ENCODE measurements at regions not wholly inside any gene's neighbourhood (a gene's known extent, or its start where the extent isn't known, plus 50 kb on each side); places are given as distances from the start of the nearest gene placed in this dataset.

DNA sequence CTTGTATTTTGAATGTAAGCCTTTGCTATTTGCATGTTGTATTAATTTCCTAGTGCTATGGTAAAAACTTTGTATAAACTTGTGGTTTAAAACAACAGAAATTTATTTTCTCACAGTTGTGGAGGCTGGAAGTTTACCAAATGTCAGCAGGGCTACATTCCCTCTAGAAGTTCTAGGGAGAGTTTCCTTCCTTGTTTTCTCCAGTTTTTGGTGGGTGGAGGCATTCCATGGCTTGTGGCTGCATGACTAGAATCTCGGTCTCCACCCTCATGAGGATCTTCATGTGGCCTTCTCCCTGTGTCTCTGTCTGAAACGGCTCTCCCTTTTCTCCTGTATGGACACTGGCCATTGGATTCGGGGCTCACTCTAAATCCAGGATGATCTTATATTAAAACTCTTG lies 482.2 kb upstream of the GOT2 start:
- H4K20me1 ChIP-seq (ENCODE audit: control insufficient read depth, insufficient read depth, low read depth, low read length) = no peaks in the 10 kb centered on the region
- H3K4me1 ChIP-seq (ENCODE audit: control insufficient read depth, low read length) = no peaks in the 10 kb centered on the region
- no peaks in the 10 kb centered on the region for H3K27me3 ChIP-seq (ENCODE audit: control insufficient read depth, low read length)
- H3K9me3 ChIP-seq (ENCODE audit: control insufficient read depth, insufficient read depth, low read length) = no peaks in the 10 kb centered on the region
- H3K36me3 ChIP-seq (ENCODE audit: control insufficient read depth, low read length) = no peaks in the 10 kb centered on the region
- H3F3A ChIP-seq (ENCODE audit: control insufficient read depth, insufficient read depth) = no peaks in the 10 kb centered on the region
- TF ChIP-seq, protein P1, sequence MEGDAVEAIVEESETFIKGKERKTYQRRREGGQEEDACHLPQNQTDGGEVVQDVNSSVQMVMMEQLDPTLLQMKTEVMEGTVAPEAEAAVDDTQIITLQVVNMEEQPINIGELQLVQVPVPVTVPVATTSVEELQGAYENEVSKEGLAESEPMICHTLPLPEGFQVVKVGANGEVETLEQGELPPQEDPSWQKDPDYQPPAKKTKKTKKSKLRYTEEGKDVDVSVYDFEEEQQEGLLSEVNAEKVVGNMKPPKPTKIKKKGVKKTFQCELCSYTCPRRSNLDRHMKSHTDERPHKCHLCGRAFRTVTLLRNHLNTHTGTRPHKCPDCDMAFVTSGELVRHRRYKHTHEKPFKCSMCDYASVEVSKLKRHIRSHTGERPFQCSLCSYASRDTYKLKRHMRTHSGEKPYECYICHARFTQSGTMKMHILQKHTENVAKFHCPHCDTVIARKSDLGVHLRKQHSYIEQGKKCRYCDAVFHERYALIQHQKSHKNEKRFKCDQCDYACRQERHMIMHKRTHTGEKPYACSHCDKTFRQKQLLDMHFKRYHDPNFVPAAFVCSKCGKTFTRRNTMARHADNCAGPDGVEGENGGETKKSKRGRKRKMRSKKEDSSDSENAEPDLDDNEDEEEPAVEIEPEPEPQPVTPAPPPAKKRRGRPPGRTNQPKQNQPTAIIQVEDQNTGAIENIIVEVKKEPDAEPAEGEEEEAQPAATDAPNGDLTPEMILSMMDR (IDR thresholded peaks at IDR 0.05; ENCODE audit: low read depth, low read length, poor library complexity, severe bottlenecking) = no peak
- no peak for TF ChIP-seq EZH2phosphoT487 (IDR thresholded peaks at IDR 0.05; ENCODE audit: borderline replicate concordance, low read length)
- H3K27ac ChIP-seq (ENCODE audit: low read depth, low read length) = no peak overlapping the region
- no peak overlapping the region for H3K4me2 ChIP-seq (ENCODE audit: low read length)
- H3K79me2 ChIP-seq (ENCODE audit: control insufficient read depth, low read length) = no peaks in the 10 kb centered on the region
- H3K4me3 ChIP-seq (ENCODE audit: low read length) = no peak overlapping the region
- H3K9me2 ChIP-seq (replicated peaks; ENCODE audit: control insufficient read depth, low read length) = no peaks in the 10 kb centered on the region

DNA sequence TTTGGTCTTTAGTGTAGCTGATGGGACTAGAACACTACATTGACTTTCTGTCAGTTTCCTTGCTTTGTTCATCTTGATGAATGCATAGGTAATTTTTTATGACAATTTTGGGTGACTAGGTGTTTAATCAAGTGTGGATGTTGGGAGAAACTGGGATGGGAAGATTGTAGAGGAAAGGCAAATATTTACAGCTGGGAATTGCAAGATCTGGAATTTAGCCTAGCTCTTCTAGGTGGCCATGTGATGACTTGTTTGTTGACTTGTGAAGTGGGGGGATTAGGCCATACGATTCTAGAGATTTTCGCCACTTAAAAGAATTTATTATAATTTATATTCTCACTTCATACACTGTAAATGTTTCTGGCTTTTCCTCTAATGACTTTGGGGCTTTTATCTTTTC lies 480.3 kb upstream of the GOT2 start:
- H3K79me2 ChIP-seq (ENCODE audit: control insufficient read depth, low read length) = no peaks in the 10 kb centered on the region
- H3F3A ChIP-seq (ENCODE audit: control insufficient read depth, insufficient read depth) = no peaks in the 10 kb centered on the region
- H3K4me1 ChIP-seq (ENCODE audit: control insufficient read depth, low read length) = no peaks in the 10 kb centered on the region

DNA sequence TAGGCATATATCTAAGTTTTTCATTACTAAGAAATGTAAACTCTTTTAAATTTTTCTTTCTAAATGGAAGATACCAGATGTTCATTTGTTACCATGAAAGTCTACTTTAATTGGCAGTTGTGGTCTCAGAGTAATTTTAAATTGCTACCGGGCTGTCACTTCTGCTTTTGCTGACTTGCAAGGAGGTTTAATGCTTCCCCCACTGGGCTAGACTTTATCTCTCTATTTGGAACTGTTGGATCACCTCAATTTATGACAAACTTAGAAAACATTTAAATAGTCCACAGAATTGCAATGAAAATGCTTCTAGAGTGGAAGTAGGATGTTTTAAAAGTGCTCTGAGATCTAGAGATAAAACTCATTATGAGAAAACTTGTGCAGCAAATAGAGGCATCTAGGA lies 479.8 kb upstream of the GOT2 start:
- no peak overlapping the region for H3K4me2 ChIP-seq (ENCODE audit: low read length)
- TF ChIP-seq, protein P1 (IDR thresholded peaks at IDR 0.05; ENCODE audit: low read depth, low read length, poor library complexity, severe bottlenecking) = no peak
- TF ChIP-seq EZH2phosphoT487 (IDR thresholded peaks at IDR 0.05; ENCODE audit: borderline replicate concordance, low read length) = no peak

More for the DNA sequence above, 480.3 kb upstream of the GOT2 start:
- H3K27me3 ChIP-seq (ENCODE audit: control insufficient read depth, low read length) = no peaks in the 10 kb centered on the region
- TF ChIP-seq, protein P1 (IDR thresholded peaks at IDR 0.05; ENCODE audit: low read depth, low read length, poor library complexity, severe bottlenecking) = no peak
- no peak for TF ChIP-seq EZH2phosphoT487 (IDR thresholded peaks at IDR 0.05; ENCODE audit: borderline replicate concordance, low read length)
- H3K4me2 ChIP-seq (ENCODE audit: low read length) = no peak overlapping the region
- no peaks in the 10 kb centered on the region for H3K36me3 ChIP-seq (ENCODE audit: control insufficient read depth, low read length)
- H3K4me3 ChIP-seq (ENCODE audit: low read length) = no peak overlapping the region
- H3K9me3 ChIP-seq (ENCODE audit: control insufficient read depth, insufficient read depth, low read length) = no peaks in the 10 kb centered on the region
- no peaks in the 10 kb centered on the region for H4K20me1 ChIP-seq (ENCODE audit: control insufficient read depth, insufficient read depth, low read depth, low read length)
- no peak overlapping the region for H3K27ac ChIP-seq (ENCODE audit: low read depth, low read length)
- H3K9me2 ChIP-seq (replicated peaks; ENCODE audit: control insufficient read depth, low read length) = no peaks in the 10 kb centered on the region

More for the DNA sequence above, 479.8 kb upstream of the GOT2 start:
- Histone ChIP-seq H3K4me3 (ENCODE audit: low read length) (no peak overlapping the region), H3K27me3 (ENCODE audit: control insufficient read depth, low read length) (no peaks in the 10 kb centered on the region), H3K36me3 (ENCODE audit: control insufficient read depth, low read length) (no peaks in the 10 kb centered on the region), H3K27ac (ENCODE audit: low read depth, low read length) (no peak overlapping the region), H3K9me2 (replicated peaks; ENCODE audit: control insufficient read depth, low read length) (no peaks in the 10 kb centered on the region), H3F3A (ENCODE audit: control insufficient read depth, insufficient read depth) (no peaks in the 10 kb centered on the region), H3K9me3 (ENCODE audit: control insufficient read depth, insufficient read depth, low read length) (no peaks in the 10 kb centered on the region), H4K20me1 (ENCODE audit: control insufficient read depth, insufficient read depth, low read depth, low read length) (no peaks in the 10 kb centered on the region), H3K79me2 (ENCODE audit: control insufficient read depth, low read length) (no peaks in the 10 kb centered on the region), H3K4me1 (ENCODE audit: control insufficient read depth, low read length) (no peaks in the 10 kb centered on the region)

Data from DOHH2 (cell line).